Glutamatergic neuron (in vitro differentiated cells): ENCODE measurements at regions not wholly inside any gene's neighbourhood (a gene's known extent, or its start where the extent isn't known, plus 50 kb on each side); places are given as distances from the start of the nearest gene placed in this dataset.

Source experiments
- DNase-seq: peaks from one replicate; pipeline ENCODE4 v3.0.0; 2022
- H3K27ac Mint-ChIP-seq: one replicate; pipeline ENCODE4 v1.8.0; 2020; ENCODE audit warnings: mild to moderate bottlenecking, mixed read lengths, inconsistent platforms; ENCODE audit not compliant: unreplicated experiment
- H3K27me3 Mint-ChIP-seq: one replicate; pipeline ENCODE4 v1.8.0; 2020; ENCODE audit warnings: mild to moderate bottlenecking, moderate library complexity, mixed read lengths, inconsistent platforms; ENCODE audit not compliant: unreplicated experiment
- H3K36me3 Mint-ChIP-seq: one replicate; pipeline ENCODE4 v1.8.0; 2020; ENCODE audit warnings: mild to moderate bottlenecking, mixed read lengths, inconsistent platforms; ENCODE audit not compliant: unreplicated experiment
- H3K4me1 Mint-ChIP-seq: one replicate; pipeline ENCODE4 v1.8.0; 2020; ENCODE audit warnings: mild to moderate bottlenecking, low read depth, mixed read lengths, inconsistent platforms; ENCODE audit not compliant: unreplicated experiment
- H3K4me3 Mint-ChIP-seq: one replicate; pipeline ENCODE4 v1.8.0; 2020; ENCODE audit warnings: mild to moderate bottlenecking, mixed read lengths, inconsistent platforms; ENCODE audit not compliant: unreplicated experiment
- H3K9me3 Mint-ChIP-seq: one replicate; pipeline ENCODE4 v1.8.0; 2020; ENCODE audit warnings: mild to moderate bottlenecking, moderate library complexity, mixed read lengths, inconsistent platforms; ENCODE audit not compliant: unreplicated experiment
- CTCF ChIP-seq: fragments of 200-600 bp; sonication (generic); IDR thresholded peaks from one replicate; pipeline ENCODE4 v1.5.0; 2021; ENCODE audit not compliant: partially characterized antibody, unreplicated experiment

DNA sequence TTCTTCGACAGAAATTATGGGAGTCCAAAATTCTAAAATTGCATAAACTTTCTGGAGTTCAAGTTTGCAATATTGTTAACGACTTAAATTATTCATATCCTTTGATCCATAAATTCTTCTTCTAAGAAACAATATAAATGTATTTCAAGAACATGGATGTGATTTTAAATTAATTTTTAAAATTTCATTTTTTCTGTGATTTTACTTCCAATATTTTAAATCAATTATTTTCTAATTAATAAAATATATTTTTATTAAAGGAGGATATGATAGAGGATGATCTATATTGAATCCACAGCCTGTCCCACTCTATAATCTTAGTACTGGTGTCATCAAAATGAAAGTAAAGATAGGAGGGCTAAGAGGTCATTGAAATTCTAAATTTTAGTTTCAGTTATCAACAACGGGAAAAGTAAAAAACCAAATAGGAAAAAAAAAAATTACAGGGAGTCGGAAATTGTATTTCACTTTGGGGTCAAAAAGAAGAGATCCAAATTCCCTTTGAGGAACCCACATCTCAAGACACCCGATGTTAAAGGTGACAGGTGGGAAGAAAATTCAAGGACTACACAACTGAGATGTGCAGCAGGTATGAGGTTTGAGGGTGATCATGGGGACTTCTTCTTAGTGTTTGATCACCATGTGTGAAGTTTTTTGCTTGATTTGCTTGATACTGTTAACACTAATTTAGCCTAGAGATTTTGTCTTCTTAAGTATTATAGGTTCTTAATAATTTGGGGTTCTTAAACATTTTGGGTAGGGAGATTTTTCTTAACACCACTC is 154.8 kb upstream of the RGS18 start:
- DNase-seq: no peak
- Mint-ChIP-seq H3K4me3 (no peak overlapping the region), H3K27ac (no peak overlapping the region), H3K9me3 (peaks cover 1% of the 10 kb centered on the region), H3K4me1 (no peaks in the 10 kb centered on the region), H3K36me3 (no peaks in the 10 kb centered on the region), H3K27me3 (no peaks in the 10 kb centered on the region)
- no peak for TF ChIP-seq CTCF

- Mint-ChIP-seq H3K4me3 (no peak overlapping the region), H3K4me1 (no peaks in the 10 kb centered on the region), H3K9me3 (peaks cover 1% of the 10 kb centered on the region), H3K27me3 (no peaks in the 10 kb centered on the region), H3K36me3 (no peaks in the 10 kb centered on the region), H3K27ac (no peak overlapping the region)
- no peak for TF ChIP-seq CTCF
- DNase-seq: no peak
These were observed 152.3 kb upstream of the RGS18 start for GRCh38 chr1:192005976-192006375.

GRCh38 chr1:192008281-192008825 is 149.9 kb upstream of the RGS18 start:
- Mint-ChIP-seq H3K9me3 (peaks cover 1% of the 10 kb centered on the region), H3K4me1 (no peaks in the 10 kb centered on the region), H3K27me3 (no peaks in the 10 kb centered on the region), H3K4me3 (no peak overlapping the region), H3K36me3 (no peaks in the 10 kb centered on the region), H3K27ac (no peak overlapping the region)
- DNase-seq: no peak
- TF ChIP-seq CTCF: no peak

DNA sequence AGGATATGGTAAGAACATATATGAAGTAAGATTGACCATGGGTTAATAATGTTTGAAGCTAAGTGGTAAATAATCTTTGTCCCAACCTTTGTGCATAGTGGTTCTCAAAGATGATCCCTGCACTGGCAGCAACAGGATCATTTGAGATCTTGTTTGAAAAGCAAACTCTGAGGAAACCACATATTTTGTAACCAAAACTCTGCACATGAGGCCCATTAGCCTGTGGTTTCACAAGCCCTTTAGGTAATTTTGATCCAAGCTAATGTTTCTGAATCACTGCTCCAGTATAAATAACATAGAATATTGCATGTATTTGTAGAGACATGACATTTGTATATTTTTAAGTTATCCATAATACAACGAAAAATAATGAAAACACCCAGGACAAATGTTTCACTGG is 147.9 kb upstream of the RGS18 start:
- H3K27ac Mint-ChIP-seq: no peak overlapping the region
- H3K36me3 Mint-ChIP-seq: no peaks in the 10 kb centered on the region
- no peaks in the 10 kb centered on the region for H3K4me1 Mint-ChIP-seq
- TF ChIP-seq CTCF: no peak
- H3K9me3 Mint-ChIP-seq: peaks cover 1% of the 10 kb centered on the region
- H3K4me3 Mint-ChIP-seq: no peak overlapping the region
- no peaks in the 10 kb centered on the region for H3K27me3 Mint-ChIP-seq
- no peak for DNase-seq

- H3K27ac Mint-ChIP-seq: no peak overlapping the region
- no peak overlapping the region for H3K4me3 Mint-ChIP-seq
- H3K27me3 Mint-ChIP-seq: no peaks in the 10 kb centered on the region
- H3K4me1 Mint-ChIP-seq: no peaks in the 10 kb centered on the region
- peaks cover 1% of the 10 kb centered on the region for H3K9me3 Mint-ChIP-seq
- TF ChIP-seq CTCF: no peak
- H3K36me3 Mint-ChIP-seq: no peaks in the 10 kb centered on the region
- DNase-seq: no peak
These were observed 146.7 kb upstream of the RGS18 start for GRCh38 chr1:192011525-192011924.
